ENCODE measurements at regions not wholly inside any gene's neighbourhood (a gene's known extent, or its start where the extent isn't known, plus 50 kb on each side); places are given as distances from the start of the nearest gene placed in this dataset.

DNA sequence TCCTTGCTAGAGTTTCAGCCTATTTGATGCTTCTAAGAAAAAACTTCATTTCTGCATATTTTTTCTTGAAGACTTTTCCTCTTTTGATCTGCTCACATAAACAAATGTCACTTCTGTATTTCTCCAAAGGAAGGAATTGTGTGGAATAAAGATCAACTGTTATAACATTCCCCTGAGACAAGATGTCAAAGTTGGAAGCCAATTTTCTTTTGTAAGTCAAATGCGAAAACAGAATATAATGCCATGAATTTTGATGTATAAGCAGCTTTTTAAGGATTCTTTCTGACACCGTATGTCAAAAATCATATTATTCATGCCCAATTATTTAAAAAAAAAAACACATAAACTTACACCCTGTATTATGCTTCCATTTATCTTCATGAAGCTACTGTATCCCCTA is 70.3 kb upstream of the NHSL1 start:
- Histone ChIP-seq H3K27me3 (replicated peaks in 1 of 4; ENCODE audit: control insufficient read depth in 3 of 4, extremely low read depth in 1 of 4, insufficient read depth in 3 of 4, low read length in 3 of 4) (no peaks in the 10 kb centered on the region), H3K4me2 (ENCODE audit: insufficient read depth in 1 of 2, low read depth in 2 of 2, low read length in 2 of 2) (no peak overlapping the region; a peak in 1 of 4 replicates), H2BK12ac (ENCODE audit: low read depth, low read length) (no peak overlapping the region), H3K79me1 (ENCODE audit: low read depth, low read length) (no peaks in the 10 kb centered on the region; the same call in 1 of the 2 replicates), H2BK120ac (replicated peaks; ENCODE audit: low read depth, low read length) (no peak overlapping the region), H4K20me1 (replicated peaks in 1 of 2; ENCODE audit: control insufficient read depth in 1 of 2, insufficient read depth in 2 of 2, low read length in 2 of 2) (peaks cover 0 to 1% of the 10 kb centered on the region in 2 experiments), H3K23ac (ENCODE audit: insufficient read length) (no peak overlapping the region), H2BK15ac (ENCODE audit: low read length) (no peak overlapping the region), H3K36me3 (ENCODE audit: control insufficient read depth in 2 of 4, insufficient read depth in 4 of 4, low read length in 3 of 4) (no peaks in the 10 kb centered on the region), H3K4ac (replicated peaks; ENCODE audit: insufficient read length, low read depth, low read length) (no peak overlapping the region), H4K5ac (ENCODE audit: insufficient read length, low read depth, low read length) (no peak overlapping the region), H3K9ac (replicated peaks in 1 of 4; ENCODE audit: extremely low read depth in 1 of 4, low read depth in 3 of 4, low read length in 3 of 4) (no peak overlapping the region), H3K56ac (replicated peaks; ENCODE audit: insufficient read length, low read depth, low read length) (no peak overlapping the region), H3K23me2 (ENCODE audit: low read depth, low read length) (peaks cover 10% of the 10 kb centered on the region; the same call in 1 of the 2 replicates), H4K91ac (replicated peaks; ENCODE audit: insufficient read length, low read length) (no peak overlapping the region), H2AK5ac (ENCODE audit: low read depth, low read length) (no peak overlapping the region), H3K79me2 (ENCODE audit: control insufficient read depth in 1 of 2, insufficient read depth in 2 of 2, low read length in 2 of 2) (peaks cover 0 to 44% of the 10 kb centered on the region in 2 experiments; a peak in 2 of 4 replicates), H3K9me3 (ENCODE audit: insufficient read depth in 2 of 2, low read depth in 1 of 2, low read length in 1 of 2) (no peaks in the 10 kb centered on the region), H4K8ac (ENCODE audit: extremely low read depth, insufficient read depth, low read length) (no peak overlapping the region), H3K14ac (ENCODE audit: insufficient read length) (no peak overlapping the region), H2BK20ac (ENCODE audit: low read length) (no peak overlapping the region), H2BK5ac (ENCODE audit: low read depth, low read length) (no peak overlapping the region), H3K18ac (ENCODE audit: extremely low read depth, low read length) (no peak overlapping the region), H3K4me3 (ENCODE audit: extremely low read depth in 1 of 4, insufficient read depth in 2 of 4, low read depth in 3 of 4, low read length in 4 of 4) (no peak overlapping the region), H3K27ac (ENCODE audit: low read depth, low read length) (no peak overlapping the region), H2AFZ (ENCODE audit: low read length) (no peak overlapping the region), H3K4me1 (replicated peaks in 1 of 4; ENCODE audit: control insufficient read depth in 3 of 4, insufficient read depth in 4 of 4, low read length in 3 of 4) (peaks cover 0 to 13% (median 6%) of the 10 kb centered on the region in 4 experiments; a peak in 5 of 7 replicates)
- FAIRE-seq (no peak), DNase-seq (ENCODE audit: low read depth in 1 of 2, low spot score in 2 of 2) (no peak)
- ChIA-PET POLR2A (ENCODE audit: partially characterized antibody) (interaction anchor here (1.0 kb wide), 1 partner anchor 14 kb away, joined by 4 read pairs; no protein-coding TSS in a partner anchor), CTCF (ENCODE audit: partially characterized antibody) (interaction anchor here (0.9 to 2.6 kb wide), 4 partner anchors 8 to 22 kb away, joined by 3 to 15 read pairs (median 6); no protein-coding TSS in a partner anchor)
- WGBS, 2 experiments (ENCODE audit: extremely low coverage in 1 of 2, insufficient coverage in 1 of 2, insufficient read length in 1 of 2, insufficient replicate concordance in 2 of 2, low coverage in 1 of 2, low lambda C conversion rate in 2 of 2, missing lambda C conversion rate in 1 of 2), result 83% methylated on average over 2 of the region's 2 CpGs; no CpG with 5 or more reads in 1 of the 2 experiments
- no peak for TF ChIP-seq RXRA (IDR thresholded peaks at IDR 0.05; ENCODE audit: insufficient read depth, low read depth, low read length)
- TF ChIP-seq CBX8 (IDR thresholded peaks at IDR 0.05; ENCODE audit: borderline replicate concordance, low read depth, low read length), result no peak
- TF ChIP-seq TBP (IDR thresholded peaks at IDR 0.05; ENCODE audit: low read depth, low read length), result no peak
- no peak for TF ChIP-seq POLR2A (IDR thresholded peaks at IDR 0.05; ENCODE audit: control extremely low read depth in 1 of 2, low read depth in 2 of 2, low read length in 2 of 2)
- no peak for TF ChIP-seq EZH2 (IDR thresholded peaks at IDR 0.05; ENCODE audit: low read depth, low read length, severe bottlenecking)
- TF ChIP-seq HDAC6 (IDR thresholded peaks at IDR 0.05; ENCODE audit: low read depth, low read length), result no peak
- TF ChIP-seq RBBP5 (IDR thresholded peaks at IDR 0.05; ENCODE audit: borderline replicate concordance, low read depth, low read length), result no peak
- no peak for TF ChIP-seq GABPA (IDR thresholded peaks at IDR 0.05; ENCODE audit: borderline replicate concordance, insufficient read depth, low read length)
- TF ChIP-seq TCF12 (IDR thresholded peaks at IDR 0.05; ENCODE audit: low read depth, low read length), result no peak
- no peak for TF ChIP-seq JUND (IDR thresholded peaks at IDR 0.05; ENCODE audit: low read length)
- no peak for TF ChIP-seq RAD21 (IDR thresholded peaks at IDR 0.05 in 1 of 2, conservative IDR thresholded peaks at IDR 0.05 in 1 of 2; ENCODE audit: low read depth in 2 of 2, low read length in 2 of 2)
- no peak for TF ChIP-seq E2F6 (IDR thresholded peaks at IDR 0.05)
- TF ChIP-seq SUZ12 (IDR thresholded peaks at IDR 0.05; ENCODE audit: low read length), result no peak
- no peak for TF ChIP-seq GTF2F1 (IDR thresholded peaks at IDR 0.05; ENCODE audit: borderline replicate concordance, low read depth, low read length)
